ENCODE measurements at regions not wholly inside any gene's neighbourhood (a gene's known extent, or its start where the extent isn't known, plus 50 kb on each side); places are given as distances from the start of the nearest gene placed in this dataset.

DNA sequence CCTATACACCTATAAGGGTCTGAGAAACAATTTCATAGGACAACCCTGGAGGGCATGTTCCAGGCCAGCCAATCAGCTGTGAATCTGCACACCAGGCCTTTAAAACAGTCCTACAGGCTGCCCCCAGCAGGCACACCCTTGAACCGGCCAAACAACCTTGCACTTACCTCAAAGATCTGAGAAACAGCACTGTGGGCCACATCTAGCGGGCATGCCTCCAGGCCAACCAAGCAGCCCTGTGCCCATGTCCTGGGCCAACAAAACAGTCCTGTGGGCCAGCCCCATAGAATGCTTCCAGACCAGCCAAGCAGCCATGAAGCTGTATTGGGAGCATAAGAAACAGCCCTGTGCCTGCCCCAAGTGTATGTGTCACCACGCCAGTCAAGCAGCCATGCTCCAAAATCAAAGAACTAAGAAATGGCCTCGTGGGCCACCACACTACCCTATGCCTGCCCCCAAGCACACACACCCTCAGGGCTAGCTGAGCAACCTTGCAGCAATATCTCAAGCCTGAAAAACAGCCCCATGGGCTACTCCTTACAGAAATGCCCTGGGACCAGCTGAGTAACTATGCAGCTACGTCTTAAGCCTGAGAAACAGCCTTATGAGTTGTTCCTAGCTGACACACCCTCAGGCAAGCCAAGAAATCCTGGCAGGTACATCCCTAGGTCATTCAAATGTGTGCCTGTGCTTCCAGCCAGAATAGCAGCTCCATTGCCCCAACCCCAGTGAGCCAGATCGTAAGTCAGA is 2243.8 kb upstream of the C9orf72 start:
- TF ChIP-seq, protein P1, sequence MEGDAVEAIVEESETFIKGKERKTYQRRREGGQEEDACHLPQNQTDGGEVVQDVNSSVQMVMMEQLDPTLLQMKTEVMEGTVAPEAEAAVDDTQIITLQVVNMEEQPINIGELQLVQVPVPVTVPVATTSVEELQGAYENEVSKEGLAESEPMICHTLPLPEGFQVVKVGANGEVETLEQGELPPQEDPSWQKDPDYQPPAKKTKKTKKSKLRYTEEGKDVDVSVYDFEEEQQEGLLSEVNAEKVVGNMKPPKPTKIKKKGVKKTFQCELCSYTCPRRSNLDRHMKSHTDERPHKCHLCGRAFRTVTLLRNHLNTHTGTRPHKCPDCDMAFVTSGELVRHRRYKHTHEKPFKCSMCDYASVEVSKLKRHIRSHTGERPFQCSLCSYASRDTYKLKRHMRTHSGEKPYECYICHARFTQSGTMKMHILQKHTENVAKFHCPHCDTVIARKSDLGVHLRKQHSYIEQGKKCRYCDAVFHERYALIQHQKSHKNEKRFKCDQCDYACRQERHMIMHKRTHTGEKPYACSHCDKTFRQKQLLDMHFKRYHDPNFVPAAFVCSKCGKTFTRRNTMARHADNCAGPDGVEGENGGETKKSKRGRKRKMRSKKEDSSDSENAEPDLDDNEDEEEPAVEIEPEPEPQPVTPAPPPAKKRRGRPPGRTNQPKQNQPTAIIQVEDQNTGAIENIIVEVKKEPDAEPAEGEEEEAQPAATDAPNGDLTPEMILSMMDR (optimal IDR thresholded peaks at IDR 0.05 in 1 of 3, IDR thresholded peaks at IDR 0.05 in 1 of 3, conservative IDR thresholded peaks at IDR 0.05 in 1 of 3; ENCODE audit: extremely low read depth in 1 of 3, insufficient read depth in 2 of 3, low read length in 3 of 3), result no peak
- no peak for TF ChIP-seq EZH2 (IDR thresholded peaks at IDR 0.05; ENCODE audit: low read length)

Data from keratinocyte (primary cell).